GM12865 (cell line): ENCODE measurements at regions not wholly inside any gene's neighbourhood (a gene's known extent, or its start where the extent isn't known, plus 50 kb on each side); places are given as distances from the start of the nearest gene placed in this dataset.

Experiments
- DNase-seq: peaks from one replicate; pipeline ENCODE4 v3.0.0; 2010; ENCODE audit warnings: low read depth
- H3K4me3 ChIP-seq: 2 replicates; pipeline ENCODE4 v1.5.1; 2011; ENCODE audit warnings: mild to moderate bottlenecking, low read depth, low read length, control low read depth
- TF ChIP-seq, protein P1 (sequence below): IDR thresholded peaks from 2 replicates; pipeline ENCODE4 v1.5.1; 2011; ENCODE audit warnings: low read length, control low read depth, low read depth, inconsistent platforms; ENCODE audit not compliant: insufficient read depth; ENCODE audit errors: missing control alignments

- DNase-seq: no peak
These were observed 135.3 kb upstream of the MAP9 start for GRCh38 chr4:155512046-155512445.

DNA sequence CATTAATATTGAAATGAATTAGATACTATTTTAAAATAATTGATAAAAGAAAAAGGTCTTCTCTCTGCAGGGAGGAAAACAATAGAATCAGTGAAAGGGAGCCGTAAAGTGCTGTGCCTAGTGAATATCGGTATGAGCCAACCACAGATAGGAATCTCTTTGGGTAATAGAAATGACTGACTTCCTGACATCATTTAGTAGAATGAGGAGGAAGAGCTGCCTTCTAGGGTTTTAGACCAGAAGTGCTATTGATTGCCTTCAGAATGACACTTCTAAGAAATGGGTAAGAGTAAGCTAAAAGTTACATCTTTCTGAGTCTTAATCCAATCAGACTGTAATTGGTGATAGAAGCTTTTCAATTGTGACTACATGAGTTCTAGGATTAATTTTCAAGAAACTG is 134.0 kb upstream of the MAP9 start:
- DNase-seq: no peak
- TF ChIP-seq, protein P1, sequence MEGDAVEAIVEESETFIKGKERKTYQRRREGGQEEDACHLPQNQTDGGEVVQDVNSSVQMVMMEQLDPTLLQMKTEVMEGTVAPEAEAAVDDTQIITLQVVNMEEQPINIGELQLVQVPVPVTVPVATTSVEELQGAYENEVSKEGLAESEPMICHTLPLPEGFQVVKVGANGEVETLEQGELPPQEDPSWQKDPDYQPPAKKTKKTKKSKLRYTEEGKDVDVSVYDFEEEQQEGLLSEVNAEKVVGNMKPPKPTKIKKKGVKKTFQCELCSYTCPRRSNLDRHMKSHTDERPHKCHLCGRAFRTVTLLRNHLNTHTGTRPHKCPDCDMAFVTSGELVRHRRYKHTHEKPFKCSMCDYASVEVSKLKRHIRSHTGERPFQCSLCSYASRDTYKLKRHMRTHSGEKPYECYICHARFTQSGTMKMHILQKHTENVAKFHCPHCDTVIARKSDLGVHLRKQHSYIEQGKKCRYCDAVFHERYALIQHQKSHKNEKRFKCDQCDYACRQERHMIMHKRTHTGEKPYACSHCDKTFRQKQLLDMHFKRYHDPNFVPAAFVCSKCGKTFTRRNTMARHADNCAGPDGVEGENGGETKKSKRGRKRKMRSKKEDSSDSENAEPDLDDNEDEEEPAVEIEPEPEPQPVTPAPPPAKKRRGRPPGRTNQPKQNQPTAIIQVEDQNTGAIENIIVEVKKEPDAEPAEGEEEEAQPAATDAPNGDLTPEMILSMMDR: no peak
- no peak overlapping the region for H3K4me3 ChIP-seq

More at GRCh38 chr4:155512046-155512445, 135.3 kb upstream of the MAP9 start:
- no peak overlapping the region for H3K4me3 ChIP-seq
- TF ChIP-seq, protein P1: no peak

DNA sequence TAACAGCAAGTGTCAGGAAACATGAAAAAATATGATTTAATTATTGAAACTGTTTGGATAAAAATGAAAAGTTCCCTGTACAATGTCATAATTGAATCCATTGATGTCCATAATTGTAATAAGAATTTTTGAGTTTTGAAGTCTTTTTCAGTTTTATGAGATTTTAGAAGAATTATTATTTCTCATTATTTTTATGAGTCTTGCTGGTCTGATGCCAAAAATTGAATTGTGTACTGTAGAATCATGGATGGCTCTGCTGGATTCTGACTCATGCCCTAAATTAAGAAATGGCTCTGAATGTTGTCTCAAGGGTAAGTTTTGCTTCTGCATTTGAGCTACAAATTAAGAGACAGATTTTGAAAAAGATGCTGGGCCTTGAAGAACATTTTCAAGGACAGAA is 132.8 kb upstream of the MAP9 start:
- TF ChIP-seq, protein P1: no peak
- no peak for DNase-seq
- H3K4me3 ChIP-seq: no peak overlapping the region

DNA sequence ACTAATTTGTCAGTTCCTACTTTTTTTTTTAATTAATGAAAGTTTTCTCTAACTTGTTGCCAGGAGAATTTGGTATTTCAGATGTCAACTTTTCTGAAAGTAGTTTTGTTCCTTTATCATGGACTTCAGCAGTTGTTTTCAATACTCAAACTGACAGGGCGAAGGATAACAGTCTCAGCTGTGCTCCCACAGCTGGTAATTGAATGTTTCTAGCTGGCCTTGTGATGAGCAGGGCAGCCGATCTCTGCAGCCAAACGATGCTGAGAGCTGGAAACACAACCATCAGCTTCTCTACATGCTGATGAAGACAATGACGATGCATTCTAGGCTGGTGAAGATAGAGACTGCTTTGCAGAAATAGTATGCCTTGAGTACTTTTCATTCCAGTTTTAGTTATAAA is 130.0 kb upstream of the MAP9 start:
- TF ChIP-seq, protein P1: no peak
- H3K4me3 ChIP-seq: no peak overlapping the region
- DNase-seq: no peak

DNA sequence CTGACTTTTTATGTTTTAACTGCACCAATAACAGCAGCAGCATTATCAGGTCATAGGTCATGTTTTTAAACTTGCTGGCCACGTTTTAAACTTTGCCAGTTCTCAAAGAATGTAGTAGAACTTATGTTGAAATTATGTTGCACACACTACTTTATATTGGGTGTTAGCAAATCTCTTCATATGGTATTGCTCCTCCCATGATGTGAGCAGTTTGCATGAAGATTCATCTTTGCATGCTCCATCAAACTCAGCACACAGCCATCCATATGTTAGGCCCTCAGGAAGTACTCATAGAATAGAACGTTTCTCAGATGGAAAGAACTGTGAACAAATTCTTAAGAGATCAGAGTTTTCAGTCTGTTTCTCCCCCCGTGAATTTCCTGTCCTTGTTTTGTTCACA is 128.6 kb upstream of the MAP9 start:
- TF ChIP-seq, protein P1: no peak
- no peak overlapping the region for H3K4me3 ChIP-seq
- DNase-seq: no peak

GRCh38 chr4:155497306-155497705 is 120.5 kb upstream of the MAP9 start:
- TF ChIP-seq, protein P1: peak; percentile 2
- no peak for DNase-seq
- no peak overlapping the region for H3K4me3 ChIP-seq

GRCh38 chr4:155496294-155496626 is 119.5 kb upstream of the MAP9 start:
- TF ChIP-seq, protein P1: no peak
- no peak overlapping the region for H3K4me3 ChIP-seq
- DNase-seq: no peak
